ENCODE measurements at regions not wholly inside any gene's neighbourhood (a gene's known extent, or its start where the extent isn't known, plus 50 kb on each side); places are given as distances from the start of the nearest gene placed in this dataset.

DNA sequence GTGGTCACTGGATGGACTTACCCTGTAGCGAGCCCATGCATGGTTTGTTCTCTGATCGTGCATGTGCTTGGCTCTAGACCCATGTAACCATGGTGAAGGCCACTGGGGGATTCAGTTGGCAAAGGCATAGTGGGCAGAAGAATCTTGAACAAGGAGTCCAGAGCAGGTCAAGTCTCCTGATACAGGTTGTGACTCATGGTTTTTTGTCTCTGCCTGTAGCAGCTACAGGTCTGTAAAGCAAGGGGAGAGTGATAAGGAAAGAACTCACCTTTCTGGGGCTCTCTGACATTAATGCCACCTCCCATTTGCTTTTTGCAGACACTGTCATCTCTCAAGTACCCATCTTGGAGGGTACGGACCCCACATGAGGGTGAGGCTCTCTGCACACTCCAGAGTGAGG is 153.4 kb upstream of the CAMK1G start:
- ChIA-PET CTCF (no interaction called here), POLR2A (no interaction called here)
- H3K4me3 Mint-ChIP-seq, result no peak overlapping the region
- no peaks in the 10 kb centered on the region for H3K9me3 Mint-ChIP-seq (ENCODE audit: insufficient read depth)
- no peak for DNase-seq
- H3K36me3 Mint-ChIP-seq (ENCODE audit: low read depth), result no peaks in the 10 kb centered on the region
- no peak for ATAC-seq
- H3K27ac Mint-ChIP-seq, result no peak overlapping the region
- H3K4me1 Mint-ChIP-seq (ENCODE audit: low read depth), result peaks cover 6% of the 10 kb centered on the region
- H3K27me3 Mint-ChIP-seq (ENCODE audit: low read depth), result peaks cover 7% of the 10 kb centered on the region

DNA sequence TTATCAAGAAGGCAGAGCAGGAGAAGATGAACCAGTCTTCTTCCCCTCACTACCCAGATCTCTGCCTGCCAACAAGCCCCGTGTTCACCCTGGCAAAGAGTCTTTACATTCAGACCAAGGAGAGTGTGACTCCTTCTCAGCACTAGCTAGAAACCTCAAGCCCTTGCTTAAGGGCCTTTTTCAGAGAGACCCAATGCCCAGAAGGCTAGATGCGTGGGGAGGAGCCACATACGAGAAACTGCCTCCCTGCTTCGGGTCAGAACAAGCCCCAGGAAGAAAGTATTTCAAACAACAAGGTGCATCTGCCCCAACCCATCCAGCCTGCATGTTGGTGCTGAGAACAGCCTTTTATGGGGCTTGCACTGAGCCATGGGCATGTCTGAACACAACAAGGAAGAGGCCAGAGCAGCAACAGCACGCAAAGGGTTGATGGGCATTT is 152.7 kb upstream of the CAMK1G start:
- POLR2A ChIA-PET, result no interaction called here
- Mint-ChIP-seq H3K9me3 (ENCODE audit: insufficient read depth) (no peaks in the 10 kb centered on the region), H3K36me3 (ENCODE audit: low read depth) (no peaks in the 10 kb centered on the region), H3K4me1 (ENCODE audit: low read depth) (peaks cover 3% of the 10 kb centered on the region), H3K4me3 (no peak overlapping the region), H3K27ac (no peak overlapping the region), H3K27me3 (ENCODE audit: low read depth) (peaks cover 8% of the 10 kb centered on the region)
- no peak for ATAC-seq
- CTCF ChIA-PET, result no interaction called here
- no peak for DNase-seq

DNA sequence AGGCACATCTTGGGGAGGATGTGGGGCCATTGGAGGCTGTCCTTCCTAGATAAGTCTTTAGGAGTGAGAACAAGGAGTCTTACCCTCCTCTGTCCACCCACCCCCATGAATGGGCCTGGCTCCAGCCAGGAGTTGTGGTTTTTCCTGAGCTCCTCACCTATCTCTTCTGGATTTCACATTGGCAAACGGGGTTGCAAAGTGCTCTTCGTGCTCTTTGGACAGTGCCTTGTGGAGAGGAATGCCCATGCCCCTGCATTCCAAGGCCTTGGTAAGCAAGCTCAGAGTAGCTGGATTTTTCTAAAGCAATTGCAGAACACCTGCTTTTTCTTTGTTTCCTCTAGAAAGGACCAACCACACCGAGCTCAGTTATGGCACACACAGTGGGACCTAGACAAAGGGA is 152.1 kb upstream of the CAMK1G start:
- POLR2A ChIA-PET, result no interaction called here
- Mint-ChIP-seq H3K27me3 (ENCODE audit: low read depth) (peaks cover 7% of the 10 kb centered on the region), H3K4me3 (no peak overlapping the region), H3K36me3 (ENCODE audit: low read depth) (no peaks in the 10 kb centered on the region), H3K27ac (no peak overlapping the region), H3K9me3 (ENCODE audit: insufficient read depth) (no peaks in the 10 kb centered on the region), H3K4me1 (ENCODE audit: low read depth) (no peaks in the 10 kb centered on the region)
- ATAC-seq, result no peak
- DNase-seq, result no peak
- CTCF ChIA-PET, result no interaction called here

DNA sequence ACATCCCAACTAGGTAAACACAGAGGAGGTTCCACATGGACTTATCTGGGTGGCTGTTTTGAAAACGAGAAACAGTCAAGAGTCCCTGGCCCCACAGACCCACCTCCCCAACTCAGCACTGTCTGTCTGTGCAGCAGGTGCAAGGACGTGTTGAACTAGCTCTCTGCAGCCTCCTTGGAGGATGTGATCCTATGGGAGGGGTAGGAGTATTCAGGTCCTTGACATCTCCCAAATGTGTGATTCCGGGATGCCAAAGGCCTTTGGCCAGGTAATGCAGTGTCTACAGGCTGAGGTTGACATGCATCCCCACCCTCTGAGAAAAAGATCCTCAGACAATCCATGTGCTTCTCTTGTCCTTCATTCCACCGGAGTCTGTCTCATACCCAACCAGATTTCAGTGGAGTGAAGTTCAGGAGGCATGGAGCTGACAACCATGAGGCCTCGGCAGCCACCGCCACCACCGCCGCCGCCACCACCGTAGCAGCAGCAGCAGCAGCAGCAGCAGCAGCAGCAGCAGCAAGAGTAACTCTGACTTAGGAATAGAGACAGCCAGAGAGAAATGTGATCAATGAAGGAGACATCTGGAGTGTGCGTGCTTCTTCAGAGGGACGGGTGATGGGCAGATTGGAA is 151.6 kb upstream of the CAMK1G start:
- Mint-ChIP-seq H3K4me1 (ENCODE audit: low read depth) (no peaks in the 10 kb centered on the region), H3K9me3 (ENCODE audit: insufficient read depth) (no peaks in the 10 kb centered on the region), H3K36me3 (ENCODE audit: low read depth) (no peaks in the 10 kb centered on the region), H3K27me3 (ENCODE audit: low read depth) (peaks cover 7% of the 10 kb centered on the region), H3K4me3 (no peak overlapping the region), H3K27ac (no peak overlapping the region)
- no peak for DNase-seq
- ChIA-PET POLR2A (no interaction called here), CTCF (no interaction called here)
- no peak for ATAC-seq

DNA sequence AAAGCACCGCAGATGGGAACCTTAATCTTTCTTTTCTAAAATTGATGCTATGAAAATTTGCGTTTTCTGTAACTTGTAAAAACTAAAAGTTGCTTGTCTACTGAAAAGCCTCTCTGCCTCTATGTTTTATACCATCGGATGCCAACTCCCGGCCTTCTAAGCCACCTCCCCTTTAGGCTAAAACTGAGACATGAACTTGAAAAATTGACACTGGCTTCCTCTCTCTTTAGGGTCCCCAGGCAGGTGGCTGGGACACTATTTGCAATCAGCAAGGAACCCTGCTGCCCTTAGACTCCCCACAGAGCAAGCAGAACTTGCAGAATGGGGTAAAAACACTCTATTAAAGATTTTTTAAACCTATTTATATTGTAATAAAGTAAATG is 151.1 kb upstream of the CAMK1G start:
- ATAC-seq (no peak), DNase-seq (no peak)
- Mint-ChIP-seq H3K36me3 (ENCODE audit: low read depth) (no peaks in the 10 kb centered on the region), H3K9me3 (ENCODE audit: insufficient read depth) (no peaks in the 10 kb centered on the region), H3K4me1 (ENCODE audit: low read depth) (no peaks in the 10 kb centered on the region), H3K27me3 (ENCODE audit: low read depth) (peaks cover 7% of the 10 kb centered on the region), H3K4me3 (no peak overlapping the region), H3K27ac (no peak overlapping the region)
- CTCF ChIA-PET, result no interaction called here
- POLR2A ChIA-PET, result no interaction called here

DNA sequence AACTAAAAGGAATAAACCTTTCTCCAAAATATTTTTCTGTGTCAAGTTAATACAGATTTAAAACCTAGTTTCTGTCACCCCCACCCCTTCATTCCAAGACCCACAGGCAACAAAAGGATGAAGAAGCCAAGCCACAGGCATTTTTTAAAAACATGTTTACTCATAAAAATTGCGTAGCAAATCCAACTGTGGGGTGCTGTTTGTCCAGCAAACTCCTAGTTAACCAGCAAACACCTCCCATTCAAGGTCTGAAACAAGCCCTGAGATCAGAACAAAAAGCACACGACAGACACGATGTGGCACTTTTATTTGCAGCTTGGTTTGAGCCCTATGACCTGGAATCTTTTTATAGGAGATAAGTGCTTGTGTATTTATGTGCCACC is 149.9 kb upstream of the CAMK1G start:
- ATAC-seq (no peak), DNase-seq (no peak)
- Mint-ChIP-seq H3K9me3 (ENCODE audit: insufficient read depth) (no peaks in the 10 kb centered on the region), H3K27ac (no peak overlapping the region), H3K4me3 (no peak overlapping the region), H3K4me1 (ENCODE audit: low read depth) (no peaks in the 10 kb centered on the region), H3K27me3 (ENCODE audit: low read depth) (peaks cover 7% of the 10 kb centered on the region), H3K36me3 (ENCODE audit: low read depth) (no peaks in the 10 kb centered on the region)
- CTCF ChIA-PET, result no interaction called here
- POLR2A ChIA-PET, result no interaction called here

DNA sequence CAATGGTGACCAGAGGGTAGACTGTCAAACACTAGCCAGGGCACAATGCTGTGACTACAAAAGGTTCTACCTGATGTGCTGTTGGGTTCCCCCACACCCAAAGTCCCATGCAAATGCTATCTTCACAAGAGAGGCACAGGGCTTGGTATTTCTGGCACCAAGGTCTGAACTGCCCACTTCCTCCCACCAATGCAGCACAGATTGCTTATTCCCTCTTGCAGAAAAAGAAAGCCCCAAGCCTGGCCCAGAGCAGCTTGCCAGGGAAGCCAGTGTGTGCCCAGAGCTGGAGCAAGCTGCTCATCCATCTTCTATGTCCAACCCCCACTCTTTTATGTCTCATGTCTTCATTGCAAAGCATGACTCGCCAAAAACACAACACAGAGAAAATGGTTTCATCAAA is 149.4 kb upstream of the CAMK1G start:
- DNase-seq (no peak), ATAC-seq (no peak)
- ChIA-PET CTCF (no interaction called here), POLR2A (no interaction called here)
- H3K4me1 Mint-ChIP-seq (ENCODE audit: low read depth), result no peaks in the 10 kb centered on the region
- peaks cover 7% of the 10 kb centered on the region for H3K27me3 Mint-ChIP-seq (ENCODE audit: low read depth)
- no peaks in the 10 kb centered on the region for H3K9me3 Mint-ChIP-seq (ENCODE audit: insufficient read depth)
- H3K36me3 Mint-ChIP-seq (ENCODE audit: low read depth), result no peaks in the 10 kb centered on the region
- H3K27ac Mint-ChIP-seq, result no peak overlapping the region
- no peak overlapping the region for H3K4me3 Mint-ChIP-seq

DNA sequence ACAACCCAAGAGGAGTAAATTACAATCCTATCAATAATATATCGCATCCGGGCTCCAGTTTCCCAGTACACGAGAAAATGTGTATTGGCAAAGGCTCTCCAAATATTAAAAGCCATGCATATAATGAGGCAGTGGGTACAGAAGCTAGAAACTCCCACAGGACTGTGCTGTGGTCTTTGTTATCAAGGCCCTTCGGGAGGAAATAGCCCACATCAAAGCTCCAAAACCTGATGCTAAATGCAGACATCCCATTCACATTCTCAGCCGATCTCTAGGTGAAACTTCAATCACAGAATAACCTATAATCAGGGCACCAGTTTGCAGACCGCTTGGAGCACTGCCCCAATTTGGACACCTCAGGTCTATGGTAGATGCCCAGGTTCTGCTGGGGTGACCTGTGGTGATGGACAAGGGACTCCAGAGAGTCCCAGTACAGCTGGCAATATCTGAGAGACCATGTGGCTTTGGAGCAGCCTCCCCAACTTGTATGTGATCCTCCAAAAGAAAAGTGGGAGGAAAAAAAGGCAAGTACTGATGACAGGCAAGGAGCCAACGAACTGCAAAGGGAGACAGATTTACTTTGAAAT is 148.8 kb upstream of the CAMK1G start:
- Mint-ChIP-seq H3K4me1 (ENCODE audit: low read depth) (no peaks in the 10 kb centered on the region), H3K9me3 (ENCODE audit: insufficient read depth) (no peaks in the 10 kb centered on the region), H3K27ac (no peak overlapping the region), H3K27me3 (ENCODE audit: low read depth) (peaks cover 7% of the 10 kb centered on the region), H3K4me3 (no peak overlapping the region), H3K36me3 (ENCODE audit: low read depth) (no peaks in the 10 kb centered on the region)
- ChIA-PET CTCF (interaction anchor here (1.1 kb wide), 1 partner anchor 12 kb away, joined by 3 read pairs; no protein-coding TSS in a partner anchor), POLR2A (no interaction called here)
- no peak for DNase-seq
- ATAC-seq, result no peak

DNA sequence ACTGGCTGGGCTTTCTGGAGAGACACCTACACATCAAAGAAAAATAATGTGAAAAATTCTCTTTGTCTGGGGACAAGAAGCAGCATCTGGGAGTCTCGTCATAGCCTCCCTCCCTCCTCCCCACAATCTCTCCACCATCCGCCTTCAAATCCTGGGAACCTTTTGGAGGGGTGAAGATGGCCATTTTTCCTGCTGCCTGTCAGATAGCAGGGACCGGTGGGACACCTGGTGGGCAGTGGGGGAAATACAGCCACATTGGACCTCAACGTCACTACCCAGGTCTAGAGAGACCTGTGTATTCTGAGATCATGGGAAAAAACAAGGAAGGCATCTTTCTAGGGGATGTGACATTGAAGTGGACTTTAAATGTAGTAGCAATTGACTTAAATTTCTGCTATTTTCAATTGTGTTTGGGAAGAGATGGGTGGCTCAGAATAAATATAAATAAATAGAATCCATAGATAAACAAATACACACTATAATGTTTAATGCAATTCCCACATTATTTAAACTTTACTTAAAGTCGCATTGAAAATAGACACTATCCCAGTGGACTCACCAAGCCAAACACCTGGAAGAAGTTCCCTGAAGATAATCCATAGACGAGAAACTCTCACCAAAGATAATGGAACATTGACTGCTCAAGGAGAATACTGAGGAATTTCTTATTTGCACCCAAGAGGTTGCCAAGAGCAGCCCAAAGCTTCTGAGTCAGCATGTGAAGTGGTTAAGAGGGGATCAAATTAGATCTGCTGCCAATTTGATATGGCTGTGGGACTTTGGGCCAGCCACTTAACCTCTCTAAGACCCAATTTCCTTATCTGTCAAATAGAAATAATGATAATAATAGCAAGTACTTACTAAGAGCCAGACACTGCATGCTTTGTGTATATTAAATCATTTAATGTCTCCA is 147.6 kb upstream of the CAMK1G start:
- Mint-ChIP-seq H3K4me1 (ENCODE audit: low read depth) (no peaks in the 10 kb centered on the region), H3K9me3 (ENCODE audit: insufficient read depth) (no peaks in the 10 kb centered on the region), H3K27ac (no peak overlapping the region), H3K27me3 (ENCODE audit: low read depth) (peaks cover 10% of the 10 kb centered on the region), H3K4me3 (no peak overlapping the region), H3K36me3 (ENCODE audit: low read depth) (no peaks in the 10 kb centered on the region)
- DNase-seq (peak; percentile 59), ATAC-seq (peak; percentile 53)
- CTCF ChIA-PET, result interaction anchor here (1.1 kb wide), 1 partner anchor 14 kb away, joined by 3 read pairs; no protein-coding TSS in a partner anchor
- POLR2A ChIA-PET, result no interaction called here

DNA sequence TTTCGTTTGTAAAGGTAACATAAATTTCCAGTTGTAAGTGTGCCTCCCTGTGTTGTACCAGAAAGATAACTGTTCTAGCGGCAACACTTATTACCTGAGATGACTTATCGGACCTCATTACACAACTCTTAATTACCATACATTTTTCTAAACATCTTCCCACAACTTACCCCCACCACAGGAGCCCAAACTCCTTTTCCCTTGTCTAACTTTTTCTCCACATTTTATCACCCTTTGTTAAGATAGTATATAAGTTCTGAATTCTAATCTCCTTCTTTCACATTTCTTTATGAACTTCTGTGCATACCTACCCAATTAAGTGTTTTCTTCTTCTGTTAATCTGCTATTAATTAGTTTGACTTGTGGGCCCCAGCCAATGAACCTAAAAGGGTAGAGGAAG is 143.7 kb upstream of the CAMK1G start:
- no peaks in the 10 kb centered on the region for H3K36me3 Mint-ChIP-seq (ENCODE audit: low read depth)
- ChIA-PET CTCF (no interaction called here), POLR2A (no interaction called here)

DNA sequence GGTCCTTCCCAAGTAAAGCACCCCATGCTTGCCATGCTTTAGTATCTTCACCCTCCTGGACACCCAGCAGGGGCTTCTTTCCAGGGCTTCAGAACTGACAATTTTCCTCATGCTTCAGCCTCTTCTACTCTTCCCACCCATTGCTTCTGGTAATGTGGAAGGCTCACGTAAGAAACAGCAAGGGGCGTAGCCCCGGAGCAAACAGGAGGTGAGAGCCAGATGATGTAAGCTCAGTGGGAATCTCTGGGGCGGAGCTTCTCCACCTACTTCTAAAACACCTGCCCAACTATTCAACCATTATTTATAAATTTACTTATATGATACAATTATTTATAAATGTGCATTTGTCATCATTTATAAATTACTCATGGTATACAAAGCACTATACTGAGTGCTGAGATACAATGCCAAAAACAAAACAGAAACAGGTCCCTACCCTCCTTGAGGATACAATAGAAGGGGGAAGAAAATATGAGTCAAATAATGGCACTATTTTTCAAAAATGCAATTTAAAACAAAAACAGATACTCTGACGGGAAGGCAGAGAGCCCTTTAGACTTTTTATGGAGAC is 140.1 kb upstream of the CAMK1G start:
- DNase-seq (no peak), ATAC-seq (no peak)
- Mint-ChIP-seq H3K4me1 (ENCODE audit: low read depth) (no peaks in the 10 kb centered on the region), H3K4me3 (no peak overlapping the region), H3K27me3 (ENCODE audit: low read depth) (peaks cover 6% of the 10 kb centered on the region), H3K27ac (no peak overlapping the region), H3K36me3 (ENCODE audit: low read depth) (no peaks in the 10 kb centered on the region), H3K9me3 (ENCODE audit: insufficient read depth) (no peaks in the 10 kb centered on the region)
- POLR2A ChIA-PET, result no interaction called here
- CTCF ChIA-PET, result no interaction called here

More for the DNA sequence above, 143.7 kb upstream of the CAMK1G start:
- no peak for ATAC-seq
- Mint-ChIP-seq H3K9me3 (ENCODE audit: insufficient read depth) (no peaks in the 10 kb centered on the region), H3K4me3 (no peak overlapping the region), H3K4me1 (ENCODE audit: low read depth) (no peaks in the 10 kb centered on the region), H3K27me3 (ENCODE audit: low read depth) (peaks cover 8% of the 10 kb centered on the region), H3K27ac (no peak overlapping the region)
- DNase-seq, result no peak

DNA sequence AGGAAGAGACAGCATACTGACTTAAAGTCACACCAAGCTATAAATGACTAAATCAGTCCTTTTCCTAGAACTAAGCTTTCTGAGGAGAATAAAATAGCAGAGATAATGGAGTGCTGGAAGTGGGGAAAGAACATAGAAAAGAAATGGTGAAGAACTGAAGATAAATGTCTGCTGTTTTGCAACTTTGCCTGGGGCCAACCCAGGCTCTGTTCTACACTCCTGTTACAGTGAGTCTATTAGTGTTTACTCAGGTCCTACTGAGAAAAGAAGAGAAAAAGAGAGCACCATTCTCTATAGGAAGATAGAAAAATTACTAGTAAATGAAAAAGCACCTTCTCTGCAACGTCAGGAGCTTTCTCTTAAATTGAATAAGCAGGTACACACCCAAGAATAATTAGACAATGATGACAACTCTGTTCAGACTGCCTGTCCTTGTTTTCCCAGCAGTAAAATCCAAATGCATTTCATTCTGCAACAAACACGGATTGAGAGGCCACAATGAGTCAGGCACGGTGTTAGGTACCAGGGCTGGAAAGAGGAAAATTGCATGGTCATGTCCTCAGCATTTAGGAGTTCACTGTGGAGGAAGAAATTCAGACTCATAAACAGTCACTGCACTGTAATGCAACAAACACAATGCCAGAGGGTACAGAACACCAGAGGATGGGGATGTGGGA is 139.4 kb upstream of the CAMK1G start:
- no peaks in the 10 kb centered on the region for H3K4me1 Mint-ChIP-seq (ENCODE audit: low read depth)
- H3K36me3 Mint-ChIP-seq (ENCODE audit: low read depth), result no peaks in the 10 kb centered on the region
- no peak for DNase-seq
- no peak overlapping the region for H3K4me3 Mint-ChIP-seq
- no peaks in the 10 kb centered on the region for H3K9me3 Mint-ChIP-seq (ENCODE audit: insufficient read depth)
- ATAC-seq, result no peak
- ChIA-PET POLR2A (no interaction called here), CTCF (no interaction called here)
- H3K27ac Mint-ChIP-seq, result no peak overlapping the region
- peaks cover 6% of the 10 kb centered on the region for H3K27me3 Mint-ChIP-seq (ENCODE audit: low read depth)
